SK-N-MC (cell line): ENCODE measurements at regions not wholly inside any gene's neighbourhood (a gene's known extent, or its start where the extent isn't known, plus 50 kb on each side); places are given as distances from the start of the nearest gene placed in this dataset.

Source experiments
- EZH2 ChIP-seq: fragments of 200-600 bp; sonication (generic); IDR thresholded peaks from one replicate; pipeline ENCODE4 v1.6.1; 2017; ENCODE audit warnings: antibody characterized with exemption
- POLR2AphosphoS5 ChIP-seq: IDR thresholded peaks from 2 replicates; pipeline ENCODE4 v1.6.1; 2012; ENCODE audit warnings: mild to moderate bottlenecking, low read depth, low read length, borderline replicate concordance

GRCh38 chr2:221124532-221125240, 447.4 kb downstream of the EPHA4 start:
- no peak; the same call in 1 of the 2 replicates for TF ChIP-seq POLR2AphosphoS5
- no peak for TF ChIP-seq EZH2
